Right atrium auricular region (tissue), 2 donors: ENCODE measurements at regions not wholly inside any gene's neighbourhood (a gene's known extent, or its start where the extent isn't known, plus 50 kb on each side); places are given as distances from the start of the nearest gene placed in this dataset.
"Not testable (repeated sequence)": the region's sequence is repeated elsewhere in the genome, so short reads cannot be mapped to it uniquely, and the experiment has no call there.

Experiments
- DNase-seq: peaks from one replicate; pipeline ENCODE4 v3.0.0-alpha.2; 2019; ENCODE audit warnings: low spot score
- H3K27ac ChIP-seq, 2 donors: fragments of 200-600 bp; sonication (generic); 1 replicate in 1 of 2; 2 replicates in 1 of 2; pipeline ENCODE4 v1.5.1; 2016 to 2019
- H3K27me3 ChIP-seq, 2 donors: fragments of 200-600 bp; sonication (generic); one replicate each; pipeline versions ENCODE4 v1.5.1 to v1.6.0; 2017 to 2019
- H3K36me3 ChIP-seq: fragments of 200-600 bp; sonication (generic); one replicate; pipeline ENCODE4 v1.5.1; 2016
- H3K4me1 ChIP-seq, 2 donors: fragments of 200-600 bp; sonication (generic); one replicate each; pipeline versions ENCODE4 v1.5.1 to v1.6.0; 2017 to 2019
- H3K4me3 ChIP-seq, 2 donors: fragments of 200-600 bp; sonication (generic); 1 replicate in 1 of 2; 2 replicates in 1 of 2; pipeline ENCODE4 v1.5.1; 2017 to 2019; ENCODE audit warnings: mild to moderate bottlenecking in 1 of 2, moderate library complexity in 1 of 2
- H3K9me3 ChIP-seq, 2 donors: fragments of 200-600 bp; sonication (generic); one replicate each; pipeline ENCODE4 v1.5.1; 2019
- CTCF ChIP-seq, 2 donors: fragments of 200-600 bp; sonication (generic); IDR thresholded peaks; one replicate each; pipeline ENCODE4 v1.5.1; 2019; ENCODE audit warnings: antibody characterized with exemption in 2 of 2

DNA sequence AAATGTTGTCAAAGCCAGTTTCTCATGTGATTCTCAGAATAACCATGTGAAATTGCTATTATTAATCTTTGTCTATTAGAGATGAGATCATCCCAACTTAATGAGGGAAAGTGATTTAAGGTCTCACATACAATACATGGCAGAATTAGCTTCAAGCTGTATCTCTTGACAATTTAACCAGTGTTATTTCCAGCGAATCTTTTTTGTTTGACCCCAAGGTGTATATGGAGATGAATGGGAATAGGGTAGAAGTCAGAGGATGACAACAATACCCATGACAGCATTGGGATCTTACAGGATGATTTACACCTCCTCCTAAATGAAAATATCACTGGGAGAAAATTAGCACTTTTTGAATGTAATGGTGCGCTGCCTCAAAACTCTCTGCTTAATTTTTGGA lies 290.8 kb upstream of the LUZP2 start:
- H3K9me3 ChIP-seq: no peaks in the 10 kb centered on the region
- no peak overlapping the region for H3K4me3 ChIP-seq
- no peak overlapping the region for H3K27ac ChIP-seq
- no peaks in the 10 kb centered on the region for H3K27me3 ChIP-seq
- no peak for DNase-seq
- no peaks in the 10 kb centered on the region for H3K36me3 ChIP-seq
- TF ChIP-seq CTCF (IDR thresholded peaks at IDR 0.05): no peak
- no peaks in the 10 kb centered on the region for H3K4me1 ChIP-seq

- H3K4me3 ChIP-seq: no peak overlapping the region
- H3K36me3 ChIP-seq: no peaks in the 10 kb centered on the region
- no peaks in the 10 kb centered on the region for H3K27me3 ChIP-seq
- no peak overlapping the region for H3K27ac ChIP-seq
- no peaks in the 10 kb centered on the region for H3K4me1 ChIP-seq
- H3K9me3 ChIP-seq: no peaks in the 10 kb centered on the region
- TF ChIP-seq CTCF (IDR thresholded peaks at IDR 0.05): no peak
- no peak for DNase-seq
Measured at GRCh38 chr11:24206511-24206910, 290.3 kb upstream of the LUZP2 start.

- no peaks in the 10 kb centered on the region for H3K4me1 ChIP-seq
- no peak for DNase-seq
- H3K36me3 ChIP-seq: no peaks in the 10 kb centered on the region
- H3K27me3 ChIP-seq: no peaks in the 10 kb centered on the region
- H3K9me3 ChIP-seq: no peaks in the 10 kb centered on the region
- no peak for TF ChIP-seq CTCF (IDR thresholded peaks at IDR 0.05)
- H3K4me3 ChIP-seq: no peak overlapping the region
- H3K27ac ChIP-seq: no peak overlapping the region
Measured at GRCh38 chr11:24216488-24216887, 280.4 kb upstream of the LUZP2 start.

DNA sequence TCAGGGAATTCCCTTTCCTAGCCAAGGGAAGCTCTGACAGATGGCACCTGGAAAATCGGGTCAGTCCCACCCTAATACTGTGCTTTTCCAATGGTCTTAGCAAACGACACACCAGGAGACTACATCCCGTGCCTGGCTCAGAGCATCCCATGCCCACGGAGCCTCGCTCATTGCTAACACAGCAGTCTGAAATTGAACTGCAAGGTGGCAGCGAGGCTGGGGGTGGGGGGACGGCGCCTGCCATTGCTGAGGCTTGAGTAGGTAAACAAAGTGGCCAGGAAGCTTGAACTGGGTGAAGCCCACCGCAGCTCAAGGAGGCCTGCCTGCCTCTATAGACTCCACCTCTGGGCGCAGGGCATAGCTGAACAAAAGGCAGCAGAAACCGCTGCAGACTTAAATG lies 279.5 kb upstream of the LUZP2 start:
- H3K4me1 ChIP-seq, H3K27ac ChIP-seq, H3K36me3 ChIP-seq, H3K27me3 ChIP-seq, H3K9me3 ChIP-seq, H3K4me3 ChIP-seq, DNase-seq: not testable (repeated sequence)

DNA sequence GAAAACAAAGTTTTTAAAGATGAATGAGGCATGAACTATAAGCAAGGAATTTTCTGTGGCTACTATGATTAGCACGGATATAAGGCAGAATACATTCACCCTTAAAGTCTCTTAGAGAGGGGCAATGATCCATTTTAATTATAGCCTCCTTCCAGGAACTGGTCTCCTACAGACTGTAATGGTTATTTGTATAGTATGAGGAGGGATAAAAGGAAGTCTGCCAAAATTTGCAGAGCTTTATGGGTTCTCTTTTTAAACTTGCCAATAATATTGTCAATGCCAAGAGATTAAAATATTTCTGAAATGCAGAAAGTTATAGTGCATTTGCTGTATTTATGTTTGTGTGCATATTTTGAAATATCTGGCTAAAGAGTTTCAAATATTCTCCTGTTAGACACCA lies 271.4 kb upstream of the LUZP2 start:
- no peaks in the 10 kb centered on the region for H3K9me3 ChIP-seq
- H3K27ac ChIP-seq: no peak overlapping the region
- DNase-seq: no peak
- H3K4me1 ChIP-seq: no peaks in the 10 kb centered on the region
- H3K4me3 ChIP-seq: no peak overlapping the region
- H3K36me3 ChIP-seq: no peaks in the 10 kb centered on the region
- no peak for TF ChIP-seq CTCF (IDR thresholded peaks at IDR 0.05)
- H3K27me3 ChIP-seq: no peaks in the 10 kb centered on the region

DNA sequence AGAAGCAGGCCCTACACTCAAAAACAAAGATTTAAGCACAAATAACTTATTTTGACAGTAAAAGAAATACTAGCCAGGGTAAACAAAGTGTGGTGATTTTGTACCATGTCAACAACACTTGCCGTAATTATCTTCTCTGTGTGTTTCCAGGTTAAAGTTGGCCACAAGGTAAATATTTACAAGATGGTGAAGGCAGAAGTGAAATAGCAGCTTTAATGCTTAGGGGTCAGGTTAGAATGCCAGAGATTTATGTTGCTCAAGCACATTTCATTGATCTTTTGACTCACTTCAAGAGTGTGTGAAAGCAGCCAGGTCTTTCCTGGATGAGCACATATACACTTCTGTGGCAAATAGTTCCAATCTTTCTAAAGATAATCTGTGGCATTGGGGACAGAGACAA lies 270.2 kb upstream of the LUZP2 start:
- H3K4me1 ChIP-seq: no peaks in the 10 kb centered on the region
- no peak for TF ChIP-seq CTCF (IDR thresholded peaks at IDR 0.05)
- H3K4me3 ChIP-seq: no peak overlapping the region
- no peaks in the 10 kb centered on the region for H3K27me3 ChIP-seq
- H3K27ac ChIP-seq: no peak overlapping the region
- H3K36me3 ChIP-seq: no peaks in the 10 kb centered on the region
- H3K9me3 ChIP-seq: no peaks in the 10 kb centered on the region
- no peak for DNase-seq
